PFSK-1 (cell line): ENCODE measurements at regions not wholly inside any gene's neighbourhood (a gene's known extent, or its start where the extent isn't known, plus 50 kb on each side); places are given as distances from the start of the nearest gene placed in this dataset.

ENCODE experiments used
- FOXP2 ChIP-seq: optimal IDR thresholded peaks from 2 replicates; pipeline ENCODE3; 2011; ENCODE audit warnings: borderline replicate concordance, control low read depth, inconsistent platforms; ENCODE audit not compliant: insufficient read depth; ENCODE audit errors: extremely low read length, extremely low read depth
- POLR2AphosphoS5 ChIP-seq: IDR thresholded peaks from 2 replicates; pipeline ENCODE4 v1.6.1; 2012; ENCODE audit warnings: low read depth, mild to moderate bottlenecking, control low read depth, low read length, moderate library complexity
- SIN3A ChIP-seq: IDR thresholded peaks from 2 replicates; pipeline ENCODE4 v1.6.1; 2012; ENCODE audit warnings: mild to moderate bottlenecking, low read length, moderate library complexity, borderline replicate concordance; ENCODE audit not compliant: insufficient read depth
- TAF1 ChIP-seq: IDR thresholded peaks from 2 replicates; pipeline ENCODE4 v1.6.1; 2012; ENCODE audit warnings: low read length, control low read depth, borderline replicate concordance; ENCODE audit not compliant: insufficient read depth
- TF ChIP-seq, protein P1 (sequence below), 2 experiments: IDR thresholded peaks; 2 replicates each; pipeline versions ENCODE4 v1.6.1 to v1.8.0; 2011 to 2012; ENCODE audit warnings: low read depth in 2 of 2, low read length in 2 of 2, control low read depth in 1 of 2, inconsistent platforms in 1 of 2, mild to moderate bottlenecking in 1 of 2, moderate library complexity in 1 of 2; ENCODE audit not compliant: insufficient read depth in 1 of 2

DNA sequence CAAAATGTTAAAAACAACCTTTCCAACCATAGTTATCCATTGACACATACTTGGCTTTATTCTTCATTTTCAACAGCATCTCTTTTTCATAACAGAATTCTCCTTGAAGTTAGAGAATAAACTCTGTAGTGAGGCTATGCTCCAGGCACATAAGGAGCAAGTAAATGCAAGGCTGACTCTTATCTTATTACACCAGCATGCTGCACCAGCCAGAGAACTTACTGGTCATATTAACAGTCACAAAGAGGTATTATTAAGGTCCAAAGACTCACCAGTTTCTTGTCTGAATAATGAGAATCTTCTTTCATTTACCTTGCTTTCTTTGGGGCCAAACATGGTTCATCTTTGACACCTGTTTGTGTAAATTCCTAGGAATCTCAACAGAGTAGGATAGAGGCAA lies 71.3 kb upstream of the IVNS1ABP start:
- TF ChIP-seq SIN3A: no peak

DNA sequence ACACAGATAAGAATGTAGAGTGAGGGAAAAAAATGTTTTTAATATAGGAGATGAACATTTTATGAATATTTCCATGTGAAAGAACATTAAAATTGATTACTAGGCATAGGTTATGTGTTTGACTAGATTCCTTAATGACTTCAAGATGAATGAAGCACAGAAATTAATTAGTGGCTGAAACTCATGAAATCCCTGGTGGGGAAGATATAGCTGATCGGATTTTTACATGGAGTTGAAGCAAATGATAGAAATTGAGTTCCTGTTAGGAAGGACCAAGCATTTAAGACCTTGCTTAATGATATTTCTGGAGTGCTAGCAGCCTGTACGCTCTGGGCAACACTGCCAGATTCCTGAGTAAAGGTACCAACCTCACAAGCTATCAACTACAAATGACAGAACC lies 68.9 kb upstream of the IVNS1ABP start:
- TF ChIP-seq TAF1 (no peak), FOXP2 (no peak), POLR2AphosphoS5 (no peak), SIN3A (no peak)
- TF ChIP-seq, protein P1, sequence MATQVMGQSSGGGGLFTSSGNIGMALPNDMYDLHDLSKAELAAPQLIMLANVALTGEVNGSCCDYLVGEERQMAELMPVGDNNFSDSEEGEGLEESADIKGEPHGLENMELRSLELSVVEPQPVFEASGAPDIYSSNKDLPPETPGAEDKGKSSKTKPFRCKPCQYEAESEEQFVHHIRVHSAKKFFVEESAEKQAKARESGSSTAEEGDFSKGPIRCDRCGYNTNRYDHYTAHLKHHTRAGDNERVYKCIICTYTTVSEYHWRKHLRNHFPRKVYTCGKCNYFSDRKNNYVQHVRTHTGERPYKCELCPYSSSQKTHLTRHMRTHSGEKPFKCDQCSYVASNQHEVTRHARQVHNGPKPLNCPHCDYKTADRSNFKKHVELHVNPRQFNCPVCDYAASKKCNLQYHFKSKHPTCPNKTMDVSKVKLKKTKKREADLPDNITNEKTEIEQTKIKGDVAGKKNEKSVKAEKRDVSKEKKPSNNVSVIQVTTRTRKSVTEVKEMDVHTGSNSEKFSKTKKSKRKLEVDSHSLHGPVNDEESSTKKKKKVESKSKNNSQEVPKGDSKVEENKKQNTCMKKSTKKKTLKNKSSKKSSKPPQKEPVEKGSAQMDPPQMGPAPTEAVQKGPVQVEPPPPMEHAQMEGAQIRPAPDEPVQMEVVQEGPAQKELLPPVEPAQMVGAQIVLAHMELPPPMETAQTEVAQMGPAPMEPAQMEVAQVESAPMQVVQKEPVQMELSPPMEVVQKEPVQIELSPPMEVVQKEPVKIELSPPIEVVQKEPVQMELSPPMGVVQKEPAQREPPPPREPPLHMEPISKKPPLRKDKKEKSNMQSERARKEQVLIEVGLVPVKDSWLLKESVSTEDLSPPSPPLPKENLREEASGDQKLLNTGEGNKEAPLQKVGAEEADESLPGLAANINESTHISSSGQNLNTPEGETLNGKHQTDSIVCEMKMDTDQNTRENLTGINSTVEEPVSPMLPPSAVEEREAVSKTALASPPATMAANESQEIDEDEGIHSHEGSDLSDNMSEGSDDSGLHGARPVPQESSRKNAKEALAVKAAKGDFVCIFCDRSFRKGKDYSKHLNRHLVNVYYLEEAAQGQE (IDR thresholded peaks at IDR 0.05; ENCODE audit: insufficient read depth in 1 of 2, low read depth in 2 of 2, low read length in 2 of 2): no peak

DNA sequence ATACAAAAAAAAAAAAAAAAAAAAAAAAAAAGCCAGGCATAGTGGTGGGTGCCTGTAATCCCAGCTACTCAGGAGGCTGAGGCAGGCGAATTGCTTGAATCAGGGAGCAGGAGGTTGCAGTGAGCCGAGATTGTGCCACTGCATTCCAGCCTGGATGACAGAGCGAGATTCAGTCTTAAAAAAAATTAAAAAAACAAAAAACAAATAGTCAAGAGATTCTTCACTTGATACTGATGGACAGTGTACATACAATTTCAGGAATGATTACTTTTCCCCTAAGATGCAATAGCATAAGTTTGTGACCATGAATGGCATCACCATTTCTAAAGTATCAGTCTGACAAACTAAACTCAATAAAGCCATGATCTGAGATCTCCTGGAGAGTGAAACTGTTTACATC lies 60.8 kb upstream of the IVNS1ABP start:
- TF ChIP-seq POLR2AphosphoS5: no peak
- TF ChIP-seq TAF1: no peak
- no peak for TF ChIP-seq SIN3A
- TF ChIP-seq, protein P1 (IDR thresholded peaks at IDR 0.05; ENCODE audit: insufficient read depth in 1 of 2, low read depth in 2 of 2, low read length in 2 of 2): no peak
- TF ChIP-seq FOXP2: no peak

DNA sequence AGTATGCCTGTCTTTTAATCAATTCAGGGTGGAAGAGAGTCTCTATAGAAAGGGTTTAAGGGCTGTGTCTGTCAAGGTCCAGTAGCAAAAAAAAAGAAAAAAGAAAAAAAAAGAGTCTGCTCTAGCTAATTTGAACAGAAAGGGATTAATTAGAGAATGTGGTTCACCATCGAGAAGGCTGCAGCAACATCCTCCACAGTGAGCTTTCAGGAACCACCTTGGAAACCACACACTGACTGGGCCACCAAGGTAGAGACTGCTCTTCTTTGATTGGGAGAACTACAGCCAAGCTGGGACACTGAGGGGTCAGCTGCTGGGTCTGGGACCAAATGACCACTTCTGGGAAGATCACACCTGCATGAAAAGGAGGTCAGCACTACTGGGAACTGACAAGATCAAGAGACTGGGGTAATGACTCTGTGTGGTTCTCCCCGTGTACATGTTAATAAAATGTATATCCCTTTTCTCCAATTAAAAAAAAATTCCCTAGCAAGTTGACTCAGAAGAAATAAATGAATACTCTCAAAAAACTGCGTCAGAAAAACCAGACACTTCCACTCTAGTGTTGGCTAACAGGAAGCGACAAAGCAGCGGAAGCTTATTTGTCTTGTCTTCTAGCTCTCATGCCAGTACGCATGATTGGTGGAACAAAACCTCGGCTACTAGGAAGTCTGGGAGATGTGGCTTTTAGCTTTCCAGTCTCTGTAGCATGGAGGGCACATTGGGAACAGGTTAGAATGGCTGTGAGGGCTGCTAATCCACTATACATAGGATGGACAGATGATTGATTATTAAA lies 60.0 kb upstream of the IVNS1ABP start:
- TF ChIP-seq, protein P1 (IDR thresholded peaks at IDR 0.05; ENCODE audit: insufficient read depth in 1 of 2, low read depth in 2 of 2, low read length in 2 of 2): no peak
- TF ChIP-seq SIN3A (no peak), TAF1 (0 out of 2 replicates have a peak, but pooled peaks have one; percentile 14), POLR2AphosphoS5 (no peak), FOXP2 (no peak)

DNA sequence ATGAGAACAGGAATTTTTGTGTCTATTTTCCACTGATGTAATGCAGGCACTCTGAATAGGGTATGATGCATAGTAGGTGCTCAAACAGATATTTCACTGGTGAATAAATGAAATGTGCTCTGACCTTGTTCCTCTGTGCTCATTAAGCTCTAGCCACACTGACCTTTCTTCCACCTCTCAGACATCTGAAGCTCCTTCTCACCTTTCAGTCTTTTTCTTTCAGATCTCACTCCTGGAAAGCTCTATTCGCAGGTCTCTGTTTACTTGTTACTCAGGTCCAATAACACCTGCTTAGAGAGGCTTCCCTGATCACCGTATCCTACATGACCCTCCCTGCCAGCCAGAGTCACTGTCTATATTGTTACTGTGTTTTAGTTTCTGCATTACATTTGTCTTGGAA lies 59.2 kb upstream of the IVNS1ABP start:
- TF ChIP-seq TAF1: no peak
- TF ChIP-seq, protein P1 (IDR thresholded peaks at IDR 0.05; ENCODE audit: insufficient read depth in 1 of 2, low read depth in 2 of 2, low read length in 2 of 2): no peak
- TF ChIP-seq FOXP2: no peak
- TF ChIP-seq POLR2AphosphoS5: no peak
- TF ChIP-seq SIN3A: no peak
